Left ventricle myocardium inferior (tissue), 1 donor: ENCODE measurements at regions not wholly inside any gene's neighbourhood (a gene's known extent, or its start where the extent isn't known, plus 50 kb on each side); places are given as distances from the start of the nearest gene placed in this dataset.
A peak's percentile ranks its signal among the peaks of the same experiment; 100 is the strongest.

Experiments used
- DNase-seq: peaks from one replicate; pipeline ENCODE4 v3.0.0-alpha.2; 2020
- H3K27ac ChIP-seq: fragments of 200-600 bp; replicated peaks from 2 replicates; pipeline ENCODE4 v1.8.0; 2021
- H3K27me3 ChIP-seq: fragments of 200-600 bp; 2 replicates; pipeline ENCODE4 v1.8.0; 2021; ENCODE audit warnings: low read depth
- H3K36me3 ChIP-seq: fragments of 200-600 bp; 2 replicates; pipeline ENCODE4 v1.8.0; 2021
- H3K4me1 ChIP-seq: fragments of 200-600 bp; 2 replicates; pipeline ENCODE4 v1.8.0; 2021
- H3K4me3 ChIP-seq: fragments of 200-600 bp; 2 replicates; pipeline ENCODE4 v1.8.0; 2021; ENCODE audit warnings: mild to moderate bottlenecking, moderate library complexity
- H3K9me3 ChIP-seq: fragments of 200-600 bp; replicated peaks from 2 replicates; pipeline ENCODE4 v1.8.0; 2021
- CTCF ChIP-seq: fragments of 200-600 bp; IDR thresholded peaks from 2 replicates; pipeline ENCODE4 v1.8.0; 2021; ENCODE audit warnings: antibody characterized with exemption, mild to moderate bottlenecking, borderline replicate concordance
- intact Hi-C: fragments of 100-400 bp; cut with micrococcal nuclease; formaldehyde crosslinking; loops from one replicate; pipeline ENCODE4 v1.11.0; 2022
- donor health status: DM: no; HTN: yes; CAD: no; lungs with severe emphysema.

- Histone ChIP-seq H3K9me3 (no peaks in the 10 kb centered on the region), H3K4me1 (no peaks in the 10 kb centered on the region), H3K27ac (no peak overlapping the region), H3K36me3 (no peaks in the 10 kb centered on the region), H3K4me3 (no peak overlapping the region), H3K27me3 (no peaks in the 10 kb centered on the region)
- no peak for TF ChIP-seq CTCF
- intact Hi-C loops = no loop called here
- DNase-seq = no peak
These were observed 78.5 kb upstream of the BLTP1 start for GRCh38 chr4:122073615-122074014.

- H3K36me3 ChIP-seq = no peaks in the 10 kb centered on the region
- TF ChIP-seq CTCF = no peak
- no peak overlapping the region for H3K27ac ChIP-seq
- DNase-seq = no peak
- H3K4me1 ChIP-seq = peaks cover 4% of the 10 kb centered on the region
- no peaks in the 10 kb centered on the region for H3K9me3 ChIP-seq
- intact Hi-C loops = no loop called here
- H3K4me3 ChIP-seq = no peak overlapping the region
- H3K27me3 ChIP-seq = no peaks in the 10 kb centered on the region
These were observed 86.2 kb upstream of the BLTP1 start for GRCh38 chr4:122065915-122066314.

GRCh38 chr4:122065149-122065548 is 87.0 kb upstream of the BLTP1 start:
- intact Hi-C loops = no loop called here
- no peak overlapping the region for H3K4me3 ChIP-seq
- H3K27ac ChIP-seq = no peak overlapping the region
- peaks cover 4% of the 10 kb centered on the region for H3K4me1 ChIP-seq
- H3K27me3 ChIP-seq = no peaks in the 10 kb centered on the region
- no peaks in the 10 kb centered on the region for H3K36me3 ChIP-seq
- H3K9me3 ChIP-seq = no peaks in the 10 kb centered on the region
- TF ChIP-seq CTCF = no peak
- DNase-seq = no peak

GRCh38 chr4:122053186-122053585 is 98.9 kb upstream of the BLTP1 start:
- Histone ChIP-seq H3K4me3 (no peak overlapping the region), H3K27me3 (no peaks in the 10 kb centered on the region), H3K9me3 (no peaks in the 10 kb centered on the region), H3K36me3 (no peaks in the 10 kb centered on the region), H3K4me1 (peaks cover 4% of the 10 kb centered on the region), H3K27ac (peak overlapping the region; percentile 43)
- DNase-seq = no peak
- no peak for TF ChIP-seq CTCF
- intact Hi-C loops = no loop called here

- intact Hi-C loops = no loop called here
These were observed 99.5 kb upstream of the BLTP1 start for GRCh38 chr4:122052677-122053076.

More at GRCh38 chr4:122052677-122053076, 99.5 kb upstream of the BLTP1 start:
- no peaks in the 10 kb centered on the region for H3K27me3 ChIP-seq
- peak overlapping the region; percentile 43 for H3K27ac ChIP-seq
- H3K9me3 ChIP-seq = no peaks in the 10 kb centered on the region
- H3K4me3 ChIP-seq = no peak overlapping the region
- peak; percentile 20 for DNase-seq
- H3K4me1 ChIP-seq = peaks cover 4% of the 10 kb centered on the region
- no peaks in the 10 kb centered on the region for H3K36me3 ChIP-seq
- no peak for TF ChIP-seq CTCF
